ENCODE measurements at regions not wholly inside any gene's neighbourhood (a gene's known extent, or its start where the extent isn't known, plus 50 kb on each side); places are given as distances from the start of the nearest gene placed in this dataset.

DNA sequence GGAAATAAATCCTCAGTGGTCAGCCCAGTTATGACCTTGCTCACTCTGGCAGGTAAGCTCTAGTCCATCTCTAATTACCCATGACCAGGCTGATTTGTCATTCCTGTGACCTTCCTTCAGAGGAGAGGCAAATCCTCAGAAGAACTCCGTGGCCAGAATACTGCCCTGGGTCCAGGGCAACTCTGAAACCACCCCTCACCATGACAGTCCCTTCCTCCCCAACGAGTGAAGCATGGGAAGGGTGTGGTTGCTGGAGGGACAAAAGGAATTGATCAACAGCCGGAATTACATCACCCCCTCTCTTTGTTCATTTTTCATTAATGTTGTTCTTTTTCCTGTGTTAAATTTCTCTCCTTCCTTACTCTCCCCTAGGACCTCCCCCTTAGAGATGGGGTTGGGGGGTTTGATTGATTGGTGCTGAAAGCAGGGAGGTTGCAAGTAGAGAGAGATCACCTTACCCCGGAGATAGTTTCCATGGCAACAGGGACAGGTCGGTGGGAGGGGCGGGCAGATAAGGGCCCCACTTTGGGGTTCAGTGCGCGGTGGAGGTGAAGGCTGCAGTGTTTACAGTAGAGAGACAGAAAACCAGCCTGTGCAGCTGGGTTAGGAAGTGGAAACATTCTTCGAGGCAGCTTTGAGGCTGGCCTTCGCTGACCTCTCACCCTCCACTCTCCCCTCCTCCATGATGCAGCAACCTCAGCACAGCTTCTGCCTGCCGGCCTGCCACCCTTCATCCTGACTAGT lies 647.4 kb downstream of the BCOR start:
- Histone ChIP-seq H3K79me2 (ENCODE audit: control insufficient read depth, insufficient read depth, low read length) (no peaks in the 10 kb centered on the region), H4K20me1 (ENCODE audit: control insufficient read depth, extremely low read depth, insufficient read depth, low read length) (no peaks in the 10 kb centered on the region), H3K36me3 (ENCODE audit: control insufficient read depth in 2 of 2, extremely low read depth in 1 of 2, insufficient read depth in 2 of 2, low read length in 2 of 2) (no peaks in the 10 kb centered on the region), H3K27ac (ENCODE audit: control insufficient read depth, insufficient read depth, low read length) (no peak overlapping the region), H3K27me3 (ENCODE audit: control insufficient read depth, extremely low read depth, insufficient read depth, low read length) (peaks cover 4% of the 10 kb centered on the region), H2AFZ (ENCODE audit: control insufficient read depth, low read length) (no peak overlapping the region), H3K9me3 (ENCODE audit: control insufficient read depth, low read depth, low read length) (no peaks in the 10 kb centered on the region), H3K9me1 (ENCODE audit: control insufficient read depth, extremely low read depth, insufficient read depth, low read length) (no peaks in the 10 kb centered on the region), H3K9ac (ENCODE audit: control insufficient read depth, extremely low read depth, insufficient read depth, low read length) (no peak overlapping the region), H3K4me2 (ENCODE audit: control insufficient read depth, extremely low read depth, insufficient read depth, low read depth, low read length) (no peak overlapping the region), H3K4me1 (ENCODE audit: control insufficient read depth, extremely low read depth, insufficient read depth, low read length) (no peaks in the 10 kb centered on the region), H3K4me3 (ENCODE audit: control insufficient read depth in 2 of 3, extremely low read depth in 1 of 3, insufficient read depth in 2 of 3, low read depth in 1 of 3, low read length in 3 of 3) (no peak overlapping the region)
- FAIRE-seq: no peak
- TF ChIP-seq, protein P1, sequence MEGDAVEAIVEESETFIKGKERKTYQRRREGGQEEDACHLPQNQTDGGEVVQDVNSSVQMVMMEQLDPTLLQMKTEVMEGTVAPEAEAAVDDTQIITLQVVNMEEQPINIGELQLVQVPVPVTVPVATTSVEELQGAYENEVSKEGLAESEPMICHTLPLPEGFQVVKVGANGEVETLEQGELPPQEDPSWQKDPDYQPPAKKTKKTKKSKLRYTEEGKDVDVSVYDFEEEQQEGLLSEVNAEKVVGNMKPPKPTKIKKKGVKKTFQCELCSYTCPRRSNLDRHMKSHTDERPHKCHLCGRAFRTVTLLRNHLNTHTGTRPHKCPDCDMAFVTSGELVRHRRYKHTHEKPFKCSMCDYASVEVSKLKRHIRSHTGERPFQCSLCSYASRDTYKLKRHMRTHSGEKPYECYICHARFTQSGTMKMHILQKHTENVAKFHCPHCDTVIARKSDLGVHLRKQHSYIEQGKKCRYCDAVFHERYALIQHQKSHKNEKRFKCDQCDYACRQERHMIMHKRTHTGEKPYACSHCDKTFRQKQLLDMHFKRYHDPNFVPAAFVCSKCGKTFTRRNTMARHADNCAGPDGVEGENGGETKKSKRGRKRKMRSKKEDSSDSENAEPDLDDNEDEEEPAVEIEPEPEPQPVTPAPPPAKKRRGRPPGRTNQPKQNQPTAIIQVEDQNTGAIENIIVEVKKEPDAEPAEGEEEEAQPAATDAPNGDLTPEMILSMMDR (optimal IDR thresholded peaks at IDR 0.05 in 1 of 3, IDR thresholded peaks at IDR 0.05 in 1 of 3, conservative IDR thresholded peaks at IDR 0.05 in 1 of 3; ENCODE audit: extremely low read depth in 1 of 3, insufficient read depth in 2 of 3, low read length in 3 of 3): no peak
- TF ChIP-seq EZH2 (IDR thresholded peaks at IDR 0.05; ENCODE audit: low read length): no peak
- dilution Hi-C loops (cut with MboI; ENCODE audit: extremely low pct_ligation_motif_present, low sequenced_read_pairs): no loop called here
- DNase-seq (ENCODE audit: low read depth, low spot score): no peak

DNA sequence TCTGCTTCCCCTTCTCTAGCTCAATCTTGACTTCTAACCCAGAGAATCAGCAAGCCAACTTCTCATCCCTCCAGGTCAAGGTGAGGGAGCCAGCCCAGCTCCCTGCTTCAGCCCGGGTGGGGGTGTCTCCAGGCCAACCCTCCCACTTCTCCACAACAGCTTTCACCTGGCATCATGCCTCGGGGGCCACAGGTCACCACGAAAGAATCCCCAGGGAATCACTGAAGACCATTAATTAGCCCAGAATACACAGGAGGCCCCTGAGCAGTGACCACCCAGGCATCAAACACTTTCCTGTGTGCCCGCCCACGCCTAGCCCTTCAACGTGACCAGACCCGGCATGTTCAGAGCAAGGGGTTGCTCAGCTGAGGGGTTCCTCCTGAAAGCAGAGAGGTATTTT lies 646.7 kb downstream of the BCOR start:
- H3K79me2 ChIP-seq (ENCODE audit: control insufficient read depth, insufficient read depth, low read length): no peaks in the 10 kb centered on the region
- H3K9me3 ChIP-seq (ENCODE audit: control insufficient read depth, low read depth, low read length): no peaks in the 10 kb centered on the region
- no peak overlapping the region for H3K27ac ChIP-seq (ENCODE audit: control insufficient read depth, insufficient read depth, low read length)
- no peak for FAIRE-seq
- no peak for TF ChIP-seq EZH2 (IDR thresholded peaks at IDR 0.05; ENCODE audit: low read length)
- TF ChIP-seq, protein P1 (optimal IDR thresholded peaks at IDR 0.05 in 1 of 3, IDR thresholded peaks at IDR 0.05 in 1 of 3, conservative IDR thresholded peaks at IDR 0.05 in 1 of 3; ENCODE audit: extremely low read depth in 1 of 3, insufficient read depth in 2 of 3, low read length in 3 of 3): no peak
- H3K4me1 ChIP-seq (ENCODE audit: control insufficient read depth, extremely low read depth, insufficient read depth, low read length): no peaks in the 10 kb centered on the region
- H3K9me1 ChIP-seq (ENCODE audit: control insufficient read depth, extremely low read depth, insufficient read depth, low read length): no peaks in the 10 kb centered on the region
- no peak overlapping the region for H3K4me3 ChIP-seq (ENCODE audit: control insufficient read depth in 2 of 3, extremely low read depth in 1 of 3, insufficient read depth in 2 of 3, low read depth in 1 of 3, low read length in 3 of 3)
- H3K9ac ChIP-seq (ENCODE audit: control insufficient read depth, extremely low read depth, insufficient read depth, low read length): no peak overlapping the region
- no peaks in the 10 kb centered on the region for H3K36me3 ChIP-seq (ENCODE audit: control insufficient read depth in 2 of 2, extremely low read depth in 1 of 2, insufficient read depth in 2 of 2, low read length in 2 of 2)
- H3K4me2 ChIP-seq (ENCODE audit: control insufficient read depth, extremely low read depth, insufficient read depth, low read depth, low read length): no peak overlapping the region
- no peak for DNase-seq (ENCODE audit: low read depth, low spot score)
- dilution Hi-C loops (cut with MboI; ENCODE audit: extremely low pct_ligation_motif_present, low sequenced_read_pairs): no loop called here
- peaks cover 4% of the 10 kb centered on the region for H3K27me3 ChIP-seq (ENCODE audit: control insufficient read depth, extremely low read depth, insufficient read depth, low read length)
- no peaks in the 10 kb centered on the region for H4K20me1 ChIP-seq (ENCODE audit: control insufficient read depth, extremely low read depth, insufficient read depth, low read length)
- H2AFZ ChIP-seq (ENCODE audit: control insufficient read depth, low read length): no peak overlapping the region

Data from keratinocyte (primary cell).